ENCODE measurements at regions not wholly inside any gene's neighbourhood (a gene's known extent, or its start where the extent isn't known, plus 50 kb on each side); places are given as distances from the start of the nearest gene placed in this dataset.
A peak's percentile ranks its signal among the peaks of the same experiment; 100 is the strongest.
"Not testable (repeated sequence)": the region's sequence is repeated elsewhere in the genome, so short reads cannot be mapped to it uniquely, and the experiment has no call there.

GRCh38 chr17:45650561-45650960 is 133.6 kb upstream of the CRHR1 start:
- no peak for DNase-seq

- DNase-seq, result no peak
These were observed 132.9 kb upstream of the CRHR1 start for GRCh38 chr17:45651145-45651709.

- no peak for DNase-seq
These were observed 130.5 kb upstream of the CRHR1 start for GRCh38 chr17:45653616-45654015.

GRCh38 chr17:45656527-45657181 is 127.5 kb upstream of the CRHR1 start:
- DNase-seq, result peak; percentile 8

GRCh38 chr17:45660474-45660873 is 123.6 kb upstream of the CRHR1 start:
- DNase-seq, result peak; percentile 24

GRCh38 chr17:45662432-45662831 is 121.7 kb upstream of the CRHR1 start:
- no peak for DNase-seq

GRCh38 chr17:45663772-45664171 is 120.3 kb upstream of the CRHR1 start:
- peak; percentile 24 for DNase-seq

GRCh38 chr17:45664921-45665320 is 119.2 kb upstream of the CRHR1 start:
- DNase-seq, result peak; percentile 17

GRCh38 chr17:45666046-45666600 is 118.0 kb upstream of the CRHR1 start:
- peak; percentile 44 for DNase-seq

- DNase-seq, result peak; percentile 44
These were observed 117.5 kb upstream of the CRHR1 start for GRCh38 chr17:45666641-45667040.

- DNase-seq, result peak; percentile 53
These were observed 116.4 kb upstream of the CRHR1 start for GRCh38 chr17:45667591-45668171.

- peak; percentile 8 for DNase-seq
These were observed 115.8 kb upstream of the CRHR1 start for GRCh38 chr17:45668316-45668715.

GRCh38 chr17:45672301-45672700 is 111.8 kb upstream of the CRHR1 start:
- DNase-seq, result peak; percentile 39

- DNase-seq, result no peak
These were observed 111.3 kb upstream of the CRHR1 start for GRCh38 chr17:45672792-45673191.

- DNase-seq, result not testable (repeated sequence)
These were observed 110.4 kb upstream of the CRHR1 start for GRCh38 chr17:45673759-45674158.

GRCh38 chr17:45675012-45675411 is 109.1 kb upstream of the CRHR1 start:
- no peak for DNase-seq

- DNase-seq, result no peak
These were observed 108.2 kb upstream of the CRHR1 start for GRCh38 chr17:45675892-45676291.

GRCh38 chr17:45676695-45677094 is 107.4 kb upstream of the CRHR1 start:
- no peak for DNase-seq

GRCh38 chr17:45677770-45678169 is 106.3 kb upstream of the CRHR1 start:
- no peak for DNase-seq

GRCh38 chr17:45679426-45679825 is 104.7 kb upstream of the CRHR1 start:
- no peak for DNase-seq

GRCh38 chr17:45680360-45680759 is 103.8 kb upstream of the CRHR1 start:
- no peak for DNase-seq

- DNase-seq, result no peak
These were observed 102.4 kb upstream of the CRHR1 start for GRCh38 chr17:45681706-45682105.

GRCh38 chr17:45686250-45686649 is 97.9 kb upstream of the CRHR1 start:
- DNase-seq, result no peak

GRCh38 chr17:45687594-45687993 is 96.5 kb upstream of the CRHR1 start:
- DNase-seq, result no peak

Measured in activated effector memory CD4-positive, alpha-beta T cell treated with anti-CD3 and anti-CD28 coated beads, Interleukin-2, amount 50 U/mL, for 16 hours (primary cell).